Transverse colon (tissue), 4 donors: ENCODE measurements at regions not wholly inside any gene's neighbourhood (a gene's known extent, or its start where the extent isn't known, plus 50 kb on each side); places are given as distances from the start of the nearest gene placed in this dataset.

Experiments
- CTCF ChIP-seq, 5 experiments: fragments of 200-600 bp in 3 of 5; fragments of 450-650 bp in 2 of 5; sonication (generic) in 3 of 5; IDR thresholded peaks; 1 replicate in 2 of 5; 2 replicates in 3 of 5; pipeline ENCODE4 v1.5.1; 2016 to 2017; ENCODE audit warnings: antibody characterized with exemption in 5 of 5, inconsistent platforms in 3 of 5, mild to moderate bottlenecking in 2 of 5, moderate library complexity in 1 of 5
- POLR2A ChIP-seq: fragments of 450-650 bp; IDR thresholded peaks from one replicate; pipeline ENCODE4 v1.6.1; 2016; ENCODE audit warnings: antibody characterized with exemption, mild to moderate bottlenecking, moderate library complexity
- POLR2AphosphoS5 ChIP-seq, 3 donors: sonication (generic); formaldehyde crosslinking; IDR thresholded peaks; one replicate each; pipeline ENCODE4 v1.6.1; 2016; ENCODE audit warnings: antibody characterized with exemption in 3 of 3

GRCh38 chr16:72609066-72609465, 437.1 kb upstream of the PMFBP1 start:
- TF ChIP-seq CTCF (IDR thresholded peaks at IDR 0.05) (no peak), POLR2A (no peak), POLR2AphosphoS5 (IDR thresholded peaks at IDR 0.05) (no peak)
